ENCODE measurements at regions not wholly inside any gene's neighbourhood (a gene's known extent, or its start where the extent isn't known, plus 50 kb on each side); places are given as distances from the start of the nearest gene placed in this dataset.
A peak's percentile ranks its signal among the peaks of the same experiment; 100 is the strongest.

GRCh38 chr5:155726267-155726666 is 600.7 kb upstream of the SGCD start:
- no peak for ATAC-seq
- H3K4me1 ChIP-seq (ENCODE audit: low read depth) = peaks cover 12% of the 10 kb centered on the region
- H3K9me3 ChIP-seq = no peaks in the 10 kb centered on the region
- H3K4me3 ChIP-seq = no peak overlapping the region
- DNase-seq = peak in 1 of 3 donors; percentile 37
- no peaks in the 10 kb centered on the region for H3K36me3 ChIP-seq (ENCODE audit: low read depth)
- no peak for TF ChIP-seq CTCF (IDR thresholded peaks at IDR 0.05)
- intact Hi-C loops (cut with DNase I, micrococcal nuclease) = no loop called here

GRCh38 chr5:155727512-155728145 is 599.3 kb upstream of the SGCD start:
- ATAC-seq = no peak
- intact Hi-C loops (cut with DNase I, micrococcal nuclease) = no loop called here
- no peaks in the 10 kb centered on the region for H3K36me3 ChIP-seq (ENCODE audit: low read depth)

GRCh38 chr5:155728146-155728856 is 598.7 kb upstream of the SGCD start:
- DNase-seq (peak; percentile 56 to 74 (median 59)), ATAC-seq (peak; percentile 83)
- H3K36me3 ChIP-seq (ENCODE audit: low read depth) = no peaks in the 10 kb centered on the region
- no peak for TF ChIP-seq CTCF (IDR thresholded peaks at IDR 0.05)
- peaks cover 7% of the 10 kb centered on the region for H3K4me1 ChIP-seq (ENCODE audit: low read depth)
- intact Hi-C loops (cut with DNase I, micrococcal nuclease) = no loop called here
- H3K9me3 ChIP-seq = no peaks in the 10 kb centered on the region
- no peak overlapping the region for H3K4me3 ChIP-seq

More at GRCh38 chr5:155727512-155728145, 599.3 kb upstream of the SGCD start:
- H3K4me3 ChIP-seq = no peak overlapping the region
- H3K9me3 ChIP-seq = no peaks in the 10 kb centered on the region
- no peak for DNase-seq
- H3K4me1 ChIP-seq (ENCODE audit: low read depth) = peaks cover 9% of the 10 kb centered on the region
- TF ChIP-seq CTCF (IDR thresholded peaks at IDR 0.05) = no peak

GRCh38 chr5:155728857-155729683 is 597.9 kb upstream of the SGCD start:
- ATAC-seq (peak; percentile 25), DNase-seq (peak in 1 of 3 donors; percentile 20)
- Histone ChIP-seq H3K9me3 (no peaks in the 10 kb centered on the region), H3K4me1 (ENCODE audit: low read depth) (peaks cover 7% of the 10 kb centered on the region), H3K4me3 (no peak overlapping the region), H3K36me3 (ENCODE audit: low read depth) (no peaks in the 10 kb centered on the region)
- TF ChIP-seq CTCF (IDR thresholded peaks at IDR 0.05) = no peak
- intact Hi-C loops (cut with DNase I, micrococcal nuclease) = no loop called here

- no peak for TF ChIP-seq CTCF (IDR thresholded peaks at IDR 0.05)
- ATAC-seq = no peak
- no peak overlapping the region for H3K4me3 ChIP-seq
- intact Hi-C loops (cut with DNase I, micrococcal nuclease) = no loop called here
- peaks cover 7% of the 10 kb centered on the region for H3K4me1 ChIP-seq (ENCODE audit: low read depth)
- H3K9me3 ChIP-seq = no peaks in the 10 kb centered on the region
- H3K36me3 ChIP-seq (ENCODE audit: low read depth) = no peaks in the 10 kb centered on the region
- DNase-seq = peak in 1 of 3 donors; percentile 24
Observed at GRCh38 chr5:155729684-155730059, 597.3 kb upstream of the SGCD start.

All from mucosa of descending colon (tissue), 3 donors.